ENCODE measurements at regions not wholly inside any gene's neighbourhood (a gene's known extent, or its start where the extent isn't known, plus 50 kb on each side); places are given as distances from the start of the nearest gene placed in this dataset.

GRCh38 chr13:99747403-99747710 is 224.2 kb downstream of the ZIC5 start:
- H3K4me3 ChIP-seq (ENCODE audit: low read depth, low read length) = no peak overlapping the region
- no peak for DNase-seq (ENCODE audit: low read depth, low spot score)
- in situ Hi-C loops (cut with HindIII; ENCODE audit: low sequenced_read_pairs) = no loop called here
- no peak for TF ChIP-seq CTCF (IDR thresholded peaks at IDR 0.05; ENCODE audit: low read depth, low read length)

GRCh38 chr13:99746637-99747402 is 224.7 kb downstream of the ZIC5 start:
- TF ChIP-seq CTCF (IDR thresholded peaks at IDR 0.05; ENCODE audit: low read depth, low read length) = no peak
- no peak overlapping the region for H3K4me3 ChIP-seq (ENCODE audit: low read depth, low read length)
- in situ Hi-C loops (cut with HindIII; ENCODE audit: low sequenced_read_pairs) = no loop called here
- DNase-seq (ENCODE audit: low read depth, low spot score) = no peak

- in situ Hi-C loops (cut with HindIII; ENCODE audit: low sequenced_read_pairs) = no loop called here
- no peak for DNase-seq (ENCODE audit: low read depth, low spot score)
- no peak for TF ChIP-seq CTCF (IDR thresholded peaks at IDR 0.05; ENCODE audit: low read depth, low read length)
- no peak overlapping the region for H3K4me3 ChIP-seq (ENCODE audit: low read depth, low read length)
Observed at GRCh38 chr13:99743094-99743493, 228.5 kb downstream of the ZIC5 start.

GRCh38 chr13:99741960-99742359 is 229.6 kb downstream of the ZIC5 start:
- no peak for DNase-seq (ENCODE audit: low read depth, low spot score)
- TF ChIP-seq CTCF (IDR thresholded peaks at IDR 0.05; ENCODE audit: low read depth, low read length) = no peak
- no peak overlapping the region for H3K4me3 ChIP-seq (ENCODE audit: low read depth, low read length)
- in situ Hi-C loops (cut with HindIII; ENCODE audit: low sequenced_read_pairs) = no loop called here

GRCh38 chr13:99740251-99740979 is 231.2 kb downstream of the ZIC5 start:
- no peak for TF ChIP-seq CTCF (IDR thresholded peaks at IDR 0.05; ENCODE audit: low read depth, low read length)
- no peak for DNase-seq (ENCODE audit: low read depth, low spot score)
- in situ Hi-C loops (cut with HindIII; ENCODE audit: low sequenced_read_pairs) = no loop called here
- no peak overlapping the region for H3K4me3 ChIP-seq (ENCODE audit: low read depth, low read length)

- in situ Hi-C loops (cut with HindIII; ENCODE audit: low sequenced_read_pairs) = no loop called here
- no peak for TF ChIP-seq CTCF (IDR thresholded peaks at IDR 0.05; ENCODE audit: low read depth, low read length)
- no peak overlapping the region for H3K4me3 ChIP-seq (ENCODE audit: low read depth, low read length)
- no peak for DNase-seq (ENCODE audit: low read depth, low spot score)
Observed at GRCh38 chr13:99738626-99739025, 232.9 kb downstream of the ZIC5 start.
